GM12878 (cell line): ENCODE measurements at regions not wholly inside any gene's neighbourhood (a gene's known extent, or its start where the extent isn't known, plus 50 kb on each side); places are given as distances from the start of the nearest gene placed in this dataset.
A peak's percentile ranks its signal among the peaks of the same experiment; 100 is the strongest.

Experiments used
- BMI1 ChIP-seq: fragments of 450-650 bp; IDR thresholded peaks from 2 replicates; pipeline ENCODE4 v1.6.1; 2016; ENCODE audit warnings: mild to moderate bottlenecking, moderate library complexity, borderline replicate concordance
- CBX3 ChIP-seq: fragments of 200-600 bp; sonication (generic); IDR thresholded peaks from 2 replicates; pipeline ENCODE4 v1.6.1; 2016; ENCODE audit warnings: low read depth, borderline replicate concordance
- CEBPZ ChIP-seq: fragments of 150-350 bp; IDR thresholded peaks from 2 replicates; pipeline ENCODE4 v1.6.1; 2016; ENCODE audit warnings: low read depth, low read length
- CHD2 ChIP-seq: IDR thresholded peaks from 2 replicates; pipeline ENCODE4 v1.6.1; 2011; ENCODE audit warnings: low read depth, low read length, improper control_type of control experiment, borderline replicate concordance
- CTCF ChIP-seq, 3 experiments: IDR thresholded peaks in 2 of 3; conservative IDR thresholded peaks in 1 of 3; 2 replicates each; pipeline ENCODE4 v1.5.1; 2011; ENCODE audit warnings: low read depth in 3 of 3, low read length in 3 of 3, mild to moderate bottlenecking in 3 of 3, control low read depth in 2 of 3, moderate library complexity in 2 of 3, inconsistent platforms in 1 of 3, mixed read lengths in 1 of 3; ENCODE audit not compliant: control insufficient read depth in 2 of 3, insufficient read depth in 1 of 3; ENCODE audit errors: extremely low read depth in 1 of 3
- HCFC1 ChIP-seq: fragments of 150-350 bp; IDR thresholded peaks from 2 replicates; pipeline ENCODE4 v1.6.1; 2014; ENCODE audit warnings: low read length
- IKZF1 ChIP-seq: fragments of 450-650 bp; conservative IDR thresholded peaks from 2 replicates; pipeline ENCODE4 v1.6.1; 2017; ENCODE audit warnings: antibody characterized with exemption, mild to moderate bottlenecking
- JUNB ChIP-seq: IDR thresholded peaks from 2 replicates; pipeline ENCODE4 v1.6.1; 2016; ENCODE audit warnings: antibody characterized with exemption, mild to moderate bottlenecking
- NFIC ChIP-seq: IDR thresholded peaks from 2 replicates; pipeline ENCODE4 v1.6.1; 2012; ENCODE audit warnings: low read depth, mild to moderate bottlenecking, inconsistent platforms, low read length, moderate library complexity
- NR2C2 ChIP-seq: IDR thresholded peaks from 2 replicates; pipeline ENCODE4 v1.6.1; 2011; ENCODE audit warnings: borderline replicate concordance, low read depth; ENCODE audit not compliant: control insufficient read depth, insufficient read length
- PAX5 ChIP-seq: IDR thresholded peaks from 2 replicates; pipeline ENCODE4 v1.6.1; 2011; ENCODE audit warnings: low read depth, low read length, borderline replicate concordance
- PAX8 ChIP-seq: fragments of 450-650 bp; IDR thresholded peaks from 2 replicates; pipeline ENCODE4 v1.6.1; 2017; ENCODE audit warnings: mild to moderate bottlenecking, moderate library complexity
- PBX3 ChIP-seq: IDR thresholded peaks from 2 replicates; pipeline ENCODE4 v1.6.1; 2011; ENCODE audit warnings: mild to moderate bottlenecking, low read depth, low read length, moderate library complexity; ENCODE audit not compliant: insufficient replicate concordance
- POLR2AphosphoS5 ChIP-seq: IDR thresholded peaks from 2 replicates; pipeline ENCODE4 v1.6.1; 2011; ENCODE audit warnings: mild to moderate bottlenecking, low read length, inconsistent platforms
- SMAD1 ChIP-seq: fragments of 450-650 bp; IDR thresholded peaks from 2 replicates; pipeline ENCODE4 v1.6.1; 2018; ENCODE audit warnings: mild to moderate bottlenecking, low read depth; ENCODE audit not compliant: partially characterized antibody
- SREBF2 ChIP-seq: IDR thresholded peaks from 2 replicates; pipeline ENCODE4 v1.6.1; 2012; ENCODE audit warnings: mild to moderate bottlenecking, low read length
- ZNF592 ChIP-seq: fragments of 450-650 bp; IDR thresholded peaks from 2 replicates; pipeline ENCODE4 v1.6.1; 2017; ENCODE audit warnings: mild to moderate bottlenecking, moderate library complexity

- TF ChIP-seq ZNF592 = no peak
- TF ChIP-seq NFIC = peak; percentile 86; the same call in 1 of the 2 replicates
- no peak for TF ChIP-seq CTCF (IDR thresholded peaks at IDR 0.05 in 2 of 3, conservative IDR thresholded peaks at IDR 0.05 in 1 of 3; ENCODE audit: control insufficient read depth in 2 of 3, extremely low read depth in 1 of 3, insufficient read depth in 1 of 3, low read depth in 3 of 3, low read length in 3 of 3)
- no peak for TF ChIP-seq NR2C2
- no peak for TF ChIP-seq HCFC1
- no peak for TF ChIP-seq SREBF2
- peak; percentile 61 for TF ChIP-seq IKZF1
- no peak for TF ChIP-seq BMI1
- TF ChIP-seq JUNB = peak; percentile 84
- TF ChIP-seq POLR2AphosphoS5 = no peak
- TF ChIP-seq SMAD1 = no peak
- TF ChIP-seq PAX8 = no peak
- no peak for TF ChIP-seq CHD2
- TF ChIP-seq CEBPZ = no peak
- no peak for TF ChIP-seq CBX3
- TF ChIP-seq PBX3 = no peak
- TF ChIP-seq PAX5 = peak; percentile 91
These were observed 232.4 kb upstream of the KLF14 start (continued) for GRCh38 chr7:130966246-130967009.
